SK-N-SH treated with all-trans-retinoic acid at 6 μM for 48 hours (cell line): ENCODE measurements at regions not wholly inside any gene's neighbourhood (a gene's known extent, or its start where the extent isn't known, plus 50 kb on each side); places are given as distances from the start of the nearest gene placed in this dataset.

Experiments used
- ARNTL ChIP-seq: fragments of 450-650 bp; formaldehyde crosslinking; IDR thresholded peaks from 2 replicates; pipeline ENCODE4 v1.5.0; 2020; ENCODE audit warnings: low read depth, mild to moderate bottlenecking, moderate library complexity, borderline replicate concordance
- CSDC2 ChIP-seq: fragments of 250-450 bp; sonication (Bioruptor Pico); IDR thresholded peaks from 2 replicates; pipeline ENCODE4 v1.5.0; 2020; ENCODE audit warnings: mild to moderate bottlenecking, moderate library complexity
- ZC3H10 ChIP-seq: fragments of 250-450 bp; sonication (Bioruptor Pico); IDR thresholded peaks from 2 replicates; pipeline ENCODE4 v1.5.1; 2021; ENCODE audit warnings: mild to moderate bottlenecking, moderate library complexity
- ZFP3 ChIP-seq: fragments of 250-450 bp; sonication (Bioruptor Pico); IDR thresholded peaks from 2 replicates; pipeline ENCODE4 v1.5.0; 2020; ENCODE audit warnings: mild to moderate bottlenecking, moderate library complexity

- TF ChIP-seq ZFP3 (CRISPR knock-in tag) (no peak), ZC3H10 (CRISPR knock-in tag) (no peak), CSDC2 (no peak), ARNTL (no peak)
Observed at GRCh38 chr3:194773771-194774455, 88.2 kb downstream of the FAM43A start.
